ENCODE measurements at regions not wholly inside any gene's neighbourhood (a gene's known extent, or its start where the extent isn't known, plus 50 kb on each side); places are given as distances from the start of the nearest gene placed in this dataset.

DNA sequence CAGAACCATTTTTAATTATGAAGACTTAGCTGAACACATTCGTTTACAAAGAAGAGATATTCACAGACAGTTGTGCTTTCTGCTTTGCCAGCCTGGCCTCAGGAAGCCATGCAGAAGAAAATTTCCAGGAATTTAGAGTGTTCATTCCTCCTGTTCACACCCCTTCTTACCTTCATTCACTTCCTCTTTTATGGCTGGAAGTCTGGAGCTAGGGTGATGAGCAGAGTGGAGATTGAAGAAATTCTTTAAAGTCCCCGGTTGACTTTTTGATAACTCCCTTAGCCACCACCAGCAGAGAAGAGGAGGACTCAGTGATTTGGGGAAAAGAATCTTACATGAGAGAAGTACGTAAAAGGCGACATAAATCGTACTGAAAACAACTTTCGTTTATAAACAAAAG, 263.6 kb upstream of the TSHZ3 start:
- TF ChIP-seq, protein P1, sequence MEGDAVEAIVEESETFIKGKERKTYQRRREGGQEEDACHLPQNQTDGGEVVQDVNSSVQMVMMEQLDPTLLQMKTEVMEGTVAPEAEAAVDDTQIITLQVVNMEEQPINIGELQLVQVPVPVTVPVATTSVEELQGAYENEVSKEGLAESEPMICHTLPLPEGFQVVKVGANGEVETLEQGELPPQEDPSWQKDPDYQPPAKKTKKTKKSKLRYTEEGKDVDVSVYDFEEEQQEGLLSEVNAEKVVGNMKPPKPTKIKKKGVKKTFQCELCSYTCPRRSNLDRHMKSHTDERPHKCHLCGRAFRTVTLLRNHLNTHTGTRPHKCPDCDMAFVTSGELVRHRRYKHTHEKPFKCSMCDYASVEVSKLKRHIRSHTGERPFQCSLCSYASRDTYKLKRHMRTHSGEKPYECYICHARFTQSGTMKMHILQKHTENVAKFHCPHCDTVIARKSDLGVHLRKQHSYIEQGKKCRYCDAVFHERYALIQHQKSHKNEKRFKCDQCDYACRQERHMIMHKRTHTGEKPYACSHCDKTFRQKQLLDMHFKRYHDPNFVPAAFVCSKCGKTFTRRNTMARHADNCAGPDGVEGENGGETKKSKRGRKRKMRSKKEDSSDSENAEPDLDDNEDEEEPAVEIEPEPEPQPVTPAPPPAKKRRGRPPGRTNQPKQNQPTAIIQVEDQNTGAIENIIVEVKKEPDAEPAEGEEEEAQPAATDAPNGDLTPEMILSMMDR (IDR thresholded peaks at IDR 0.05; ENCODE audit: insufficient read depth, low read length): no peak
- TF ChIP-seq POLR2AphosphoS5 (IDR thresholded peaks at IDR 0.05; ENCODE audit: low read depth): no peak
- TF ChIP-seq, protein P2, sequence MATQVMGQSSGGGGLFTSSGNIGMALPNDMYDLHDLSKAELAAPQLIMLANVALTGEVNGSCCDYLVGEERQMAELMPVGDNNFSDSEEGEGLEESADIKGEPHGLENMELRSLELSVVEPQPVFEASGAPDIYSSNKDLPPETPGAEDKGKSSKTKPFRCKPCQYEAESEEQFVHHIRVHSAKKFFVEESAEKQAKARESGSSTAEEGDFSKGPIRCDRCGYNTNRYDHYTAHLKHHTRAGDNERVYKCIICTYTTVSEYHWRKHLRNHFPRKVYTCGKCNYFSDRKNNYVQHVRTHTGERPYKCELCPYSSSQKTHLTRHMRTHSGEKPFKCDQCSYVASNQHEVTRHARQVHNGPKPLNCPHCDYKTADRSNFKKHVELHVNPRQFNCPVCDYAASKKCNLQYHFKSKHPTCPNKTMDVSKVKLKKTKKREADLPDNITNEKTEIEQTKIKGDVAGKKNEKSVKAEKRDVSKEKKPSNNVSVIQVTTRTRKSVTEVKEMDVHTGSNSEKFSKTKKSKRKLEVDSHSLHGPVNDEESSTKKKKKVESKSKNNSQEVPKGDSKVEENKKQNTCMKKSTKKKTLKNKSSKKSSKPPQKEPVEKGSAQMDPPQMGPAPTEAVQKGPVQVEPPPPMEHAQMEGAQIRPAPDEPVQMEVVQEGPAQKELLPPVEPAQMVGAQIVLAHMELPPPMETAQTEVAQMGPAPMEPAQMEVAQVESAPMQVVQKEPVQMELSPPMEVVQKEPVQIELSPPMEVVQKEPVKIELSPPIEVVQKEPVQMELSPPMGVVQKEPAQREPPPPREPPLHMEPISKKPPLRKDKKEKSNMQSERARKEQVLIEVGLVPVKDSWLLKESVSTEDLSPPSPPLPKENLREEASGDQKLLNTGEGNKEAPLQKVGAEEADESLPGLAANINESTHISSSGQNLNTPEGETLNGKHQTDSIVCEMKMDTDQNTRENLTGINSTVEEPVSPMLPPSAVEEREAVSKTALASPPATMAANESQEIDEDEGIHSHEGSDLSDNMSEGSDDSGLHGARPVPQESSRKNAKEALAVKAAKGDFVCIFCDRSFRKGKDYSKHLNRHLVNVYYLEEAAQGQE (IDR thresholded peaks at IDR 0.05; ENCODE audit: insufficient replicate concordance, low read depth): no peak

Measured in HL-60 (cell line).